K562 (cell line): ENCODE measurements at regions not wholly inside any gene's neighbourhood (a gene's known extent, or its start where the extent isn't known, plus 50 kb on each side); places are given as distances from the start of the nearest gene placed in this dataset.

Source experiments
- ATAC-seq: fragments of 200-7000 bp; cut with Tn5 transposase; 3 replicates; pipeline ENCODE4 v1.9.1; 2020; ENCODE audit warnings: moderate library complexity
- BruUV-seq: library from RNA; stranded (reverse); fragments of 400-500 nt; replicated peaks from 2 replicates; lab custom pipeline; 2021; lab: Mats Ljungman, UMichigan
- CTCF ChIA-PET: fragments of 300-600 bp; formaldehyde crosslinking; extraction: SDS; loops from one replicate; lab custom pipeline; 2021; ENCODE audit warnings: low intra/inter-chr PET ratio; lab: Yijun Ruan, JAX
- POLR2A ChIA-PET: fragments of 300-600, 350-650 bp; sonication (Branson Sonifier 250); formaldehyde crosslinking; extraction: SDS; loops from one replicate; lab custom pipeline; 2021; ENCODE audit warnings: antibody characterized with exemption, inconsistent platforms; lab: Yijun Ruan, JAX
- DNase-seq, 4 experiments: peaks; one replicate each; pipeline versions ENCODE4 v3.0.0 to v3.0.0-alpha.2; 2011 to 2018; ENCODE audit warnings: low spot score in 3 of 4, mixed read lengths in 3 of 4; ENCODE audit errors: extremely low read depth in 1 of 4
- FAIRE-seq: peaks from 2 replicates; lab custom pipeline; 2011; peaks lifted over from hg19 to GRCh38; lab: Jason Lieb, UNC
- H2AFZ ChIP-seq: 2 replicates; pipeline ENCODE4 v1.6.0; 2011; ENCODE audit warnings: low read depth, low read length, control low read depth, inconsistent platforms
- H3K27ac ChIP-seq: fragments of 200-600 bp; 3 replicates; pipeline ENCODE4 v1.8.0; 2011; ENCODE audit warnings: low read depth, mild to moderate bottlenecking, control low read depth, inconsistent platforms, low read length, moderate library complexity, mixed read lengths; ENCODE audit errors: extremely low read depth
- H3K27me3 ChIP-seq, 2 experiments: fragments of 300-600 bp in 1 of 2; 2 replicates in 1 of 2; 3 replicates in 1 of 2; pipeline versions ENCODE4 v1.6.0 to v1.8.0; 2011; ENCODE audit warnings: inconsistent platforms in 2 of 2, low read length in 2 of 2, mild to moderate bottlenecking in 1 of 2, mixed read lengths in 1 of 2, moderate library complexity in 1 of 2; ENCODE audit not compliant: control insufficient read depth in 2 of 2, insufficient read depth in 2 of 2
- H3K36me3 ChIP-seq: fragments of 300-600 bp; 3 replicates; pipeline ENCODE4 v1.8.0; 2011; ENCODE audit warnings: mild to moderate bottlenecking, low read length, inconsistent platforms; ENCODE audit not compliant: control insufficient read depth, insufficient read depth
- H3K4me1 ChIP-seq, 2 experiments: fragments of 200-600 bp in 1 of 2; replicated peaks in 1 of 2; 2 replicates in 1 of 2; 3 replicates in 1 of 2; pipeline versions ENCODE4 v1.5.1 to v1.8.0; 2011; ENCODE audit warnings: inconsistent platforms in 2 of 2, low read length in 2 of 2, mild to moderate bottlenecking in 1 of 2, mixed read lengths in 1 of 2, moderate library complexity in 1 of 2; ENCODE audit not compliant: control insufficient read depth in 2 of 2, insufficient read depth in 2 of 2
- H3K4me2 ChIP-seq: 2 replicates; pipeline ENCODE4 v1.6.1; 2011; ENCODE audit warnings: low read length, control low read depth, inconsistent platforms, mixed read lengths; ENCODE audit not compliant: insufficient read depth
- H3K4me3 ChIP-seq: fragments of 200-600 bp; sonication (generic), shearing (Covaris generic); 2 replicates; pipeline ENCODE4 v1.5.1; 2016; ENCODE audit warnings: control low read depth, inconsistent platforms
- H3K79me2 ChIP-seq: fragments of 200-600 bp; 3 replicates; pipeline ENCODE4 v1.8.0; 2011; ENCODE audit warnings: low read length, inconsistent platforms; ENCODE audit not compliant: control insufficient read depth, insufficient read depth
- H3K9ac ChIP-seq, 2 experiments: 2 replicates each; pipeline versions ENCODE4 v1.6.0 to v1.6.1; 2011; ENCODE audit warnings: low read depth in 2 of 2, low read length in 2 of 2, control low read depth in 1 of 2, inconsistent platforms in 1 of 2, mild to moderate bottlenecking in 1 of 2, mixed read lengths in 1 of 2; ENCODE audit not compliant: insufficient read depth in 1 of 2
- H3K9me1 ChIP-seq: one replicate; pipeline ENCODE4 v1.6.0; 2011; ENCODE audit warnings: inconsistent platforms, mild to moderate bottlenecking, low read length, moderate library complexity; ENCODE audit not compliant: control insufficient read depth, insufficient read depth
- H3K9me3 ChIP-seq: replicated peaks from 2 replicates; pipeline ENCODE4 v1.5.1; 2011; ENCODE audit warnings: low read depth, low read length, inconsistent platforms; ENCODE audit not compliant: control insufficient read depth, insufficient read depth
- H4K20me1 ChIP-seq: replicated peaks from 2 replicates; pipeline ENCODE4 v1.6.1; 2011; ENCODE audit warnings: low read length, inconsistent platforms, mixed read lengths; ENCODE audit not compliant: control insufficient read depth, insufficient read depth
- BCOR ChIP-seq: fragments of 450-650 bp; IDR thresholded peaks from 2 replicates; pipeline ENCODE4 v1.6.1; 2016
- MGA ChIP-seq: fragments of 450-650 bp; IDR thresholded peaks from 2 replicates; pipeline ENCODE4 v1.6.1; 2016; ENCODE audit warnings: mild to moderate bottlenecking, moderate library complexity
- MYBL2 ChIP-seq, 2 experiments: fragments of 450-650 bp in 1 of 2; sonication (generic) in 1 of 2; formaldehyde crosslinking in 1 of 2; IDR thresholded peaks; 2 replicates each; pipeline versions ENCODE4 v1.6.1 to v1.8.1; 2017 to 2022; ENCODE audit warnings: borderline replicate concordance in 1 of 2, inconsistent platforms in 1 of 2, low read depth in 1 of 2, mild to moderate bottlenecking in 1 of 2, missing genetic modification reagents in 1 of 2, moderate library complexity in 1 of 2
- RAD21 ChIP-seq, 2 experiments: fragments of 250-450 bp in 1 of 2; fragments of 450-650 bp in 1 of 2; sonication (Bioruptor Pico) in 1 of 2; formaldehyde crosslinking in 1 of 2; IDR thresholded peaks in 1 of 2; conservative IDR thresholded peaks in 1 of 2; 2 replicates each; pipeline versions ENCODE4 v1.4.0 to v1.8.0; 2020 to 2022; ENCODE audit warnings: mild to moderate bottlenecking in 2 of 2, moderate library complexity in 1 of 2
- SMARCC2 ChIP-seq: fragments of 450-650 bp; IDR thresholded peaks from 2 replicates; pipeline ENCODE4 v1.6.1; 2017; ENCODE audit warnings: antibody characterized with exemption, moderate library complexity, mild to moderate bottlenecking, low read depth
- TAF15 ChIP-seq: fragments of 200-400 bp; formaldehyde crosslinking; IDR thresholded peaks from 2 replicates; pipeline ENCODE4 v1.6.1; 2017; ENCODE audit warnings: mild to moderate bottlenecking, low read depth, low read length, moderate library complexity
- WGBS: fragments of 100-300 bp; shearing (Covaris generic); methylation state at CpG from one replicate; pipeline ENCODE4 v1.1.6; 2016; ENCODE audit warnings: low coverage, mixed read lengths; ENCODE audit not compliant: insufficient coverage; ENCODE audit errors: missing lambda C conversion rate; 5-methylcytosine and 5-hydroxymethylcytosine counted together
- in situ Hi-C: fragments of 300-500 bp; cut with MboI; formaldehyde crosslinking; loops from 4 replicates; pipeline ENCODE4 v1.15.0; 2018; ENCODE audit warnings: inconsistent platforms, mixed read lengths
- intact Hi-C: fragments of 100-400 bp; cut with micrococcal nuclease; formaldehyde crosslinking; loops from 2 replicates; pipeline ENCODE4 v1.14.2; 2022
- TF ChIP-seq, protein P1 (sequence below): fragments of 250-450 bp; sonication (Bioruptor Pico); IDR thresholded peaks from 2 replicates; pipeline ENCODE4 v1.8.0; 2022; ENCODE audit warnings: inconsistent platforms

DNA sequence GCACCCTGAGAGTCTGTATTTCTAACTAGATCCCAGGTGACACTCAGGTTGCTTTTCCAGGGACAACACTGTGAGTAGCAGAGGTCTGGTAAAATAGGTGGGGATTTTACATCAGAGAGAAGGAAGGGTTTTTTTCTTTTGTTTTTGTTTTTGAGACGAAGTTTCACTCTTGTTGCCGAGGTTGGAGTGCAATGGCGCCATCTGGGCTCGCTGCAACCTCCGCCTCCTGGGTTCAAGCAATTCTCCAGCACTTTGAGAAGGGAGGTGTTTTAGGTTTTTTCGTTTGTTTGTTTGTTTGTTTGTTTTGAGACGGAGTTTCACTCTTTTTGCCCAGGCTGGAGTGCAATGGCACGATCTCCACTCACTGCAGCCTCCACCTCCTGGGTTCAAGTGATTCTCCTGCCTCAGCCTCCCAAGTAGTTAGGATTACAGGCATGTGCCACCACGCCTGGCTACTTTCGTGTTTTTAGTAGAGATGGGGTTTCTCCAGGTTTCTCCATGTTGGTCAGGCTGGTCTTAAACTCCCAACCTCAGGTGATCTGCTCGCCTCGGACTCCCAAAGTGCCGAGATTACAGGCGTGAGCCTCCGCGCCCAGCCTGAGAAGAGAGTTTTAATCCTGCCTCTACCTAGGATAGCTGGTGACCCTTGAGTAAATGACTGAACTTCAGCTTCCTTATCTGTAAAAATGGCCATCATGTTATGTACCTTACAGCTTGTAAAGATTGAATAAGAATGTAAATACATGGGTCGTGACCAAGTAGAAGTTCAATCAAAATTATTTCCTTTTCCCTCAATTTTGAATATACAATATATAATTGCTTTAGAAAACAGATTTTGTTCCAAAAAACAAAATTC, 95.9 kb upstream of the FNDC3B start:
- 57% methylated on average over 17 of the region's 17 CpGs for WGBS
- Histone ChIP-seq H3K4me2 (no peak overlapping the region), H2AFZ (peak overlapping the region; percentile 60), H3K36me3 (no peaks in the 10 kb centered on the region), H3K27ac (no peak overlapping the region), H3K79me2 (no peaks in the 10 kb centered on the region), H3K4me3 (no peak overlapping the region), H3K9ac (no peak overlapping the region), H3K27me3 (no peaks in the 10 kb centered on the region), H3K9me1 (no peaks in the 10 kb centered on the region), H4K20me1 (no peaks in the 10 kb centered on the region), H3K9me3 (no peaks in the 10 kb centered on the region), H3K4me1 (peaks cover 0 to 13% of the 10 kb centered on the region in 2 experiments; a peak in 3 of 5 replicates)
- ChIA-PET CTCF (no interaction called here), POLR2A (no interaction called here)
- BruUV-seq, result no TSS peak
- ATAC-seq, result peak; percentile 54
- no peak for DNase-seq
- in situ Hi-C loops, result no loop called here
- FAIRE-seq, result peak; percentile 60
- intact Hi-C loops, result no loop called here
- TF ChIP-seq, protein P1, sequence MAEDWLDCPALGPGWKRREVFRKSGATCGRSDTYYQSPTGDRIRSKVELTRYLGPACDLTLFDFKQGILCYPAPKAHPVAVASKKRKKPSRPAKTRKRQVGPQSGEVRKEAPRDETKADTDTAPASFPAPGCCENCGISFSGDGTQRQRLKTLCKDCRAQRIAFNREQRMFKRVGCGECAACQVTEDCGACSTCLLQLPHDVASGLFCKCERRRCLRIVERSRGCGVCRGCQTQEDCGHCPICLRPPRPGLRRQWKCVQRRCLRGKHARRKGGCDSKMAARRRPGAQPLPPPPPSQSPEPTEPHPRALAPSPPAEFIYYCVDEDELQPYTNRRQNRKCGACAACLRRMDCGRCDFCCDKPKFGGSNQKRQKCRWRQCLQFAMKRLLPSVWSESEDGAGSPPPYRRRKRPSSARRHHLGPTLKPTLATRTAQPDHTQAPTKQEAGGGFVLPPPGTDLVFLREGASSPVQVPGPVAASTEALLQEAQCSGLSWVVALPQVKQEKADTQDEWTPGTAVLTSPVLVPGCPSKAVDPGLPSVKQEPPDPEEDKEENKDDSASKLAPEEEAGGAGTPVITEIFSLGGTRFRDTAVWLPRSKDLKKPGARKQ, result no peak
- no peak for TF ChIP-seq TAF15
- TF ChIP-seq SMARCC2, result 0 out of 2 replicates have a peak, but pooled peaks have one; percentile 18
- TF ChIP-seq BCOR, result peak; percentile 82
- TF ChIP-seq RAD21 (CRISPR knock-in tag; conservative IDR thresholded peaks at IDR 0.05 in 1 of 2, IDR thresholded peaks at IDR 0.05 in 1 of 2), result peak in 1 of 2 experiments; percentile 45; a peak in 2 of 4 replicates
- TF ChIP-seq MYBL2 (IDR thresholded peaks at IDR 0.05; ENCODE audit: low read depth), result no peak
- no peak for TF ChIP-seq MYBL2 (CRISPR knock-in tag; IDR thresholded peaks at IDR 0.05; ENCODE audit: borderline replicate concordance)
- no peak for TF ChIP-seq MGA
